WI38 (cell line): ENCODE measurements at regions not wholly inside any gene's neighbourhood (a gene's known extent, or its start where the extent isn't known, plus 50 kb on each side); places are given as distances from the start of the nearest gene placed in this dataset.

ENCODE experiments used
- H3K4me3 ChIP-seq: 2 replicates; pipeline ENCODE4 v1.5.1; 2011; ENCODE audit warnings: low read depth, mild to moderate bottlenecking, control low read depth, low read length
- TF ChIP-seq, protein P1 (sequence below): IDR thresholded peaks from 2 replicates; pipeline ENCODE4 v1.5.1; 2012; ENCODE audit warnings: low read depth, mild to moderate bottlenecking, control low read depth, low read length

DNA sequence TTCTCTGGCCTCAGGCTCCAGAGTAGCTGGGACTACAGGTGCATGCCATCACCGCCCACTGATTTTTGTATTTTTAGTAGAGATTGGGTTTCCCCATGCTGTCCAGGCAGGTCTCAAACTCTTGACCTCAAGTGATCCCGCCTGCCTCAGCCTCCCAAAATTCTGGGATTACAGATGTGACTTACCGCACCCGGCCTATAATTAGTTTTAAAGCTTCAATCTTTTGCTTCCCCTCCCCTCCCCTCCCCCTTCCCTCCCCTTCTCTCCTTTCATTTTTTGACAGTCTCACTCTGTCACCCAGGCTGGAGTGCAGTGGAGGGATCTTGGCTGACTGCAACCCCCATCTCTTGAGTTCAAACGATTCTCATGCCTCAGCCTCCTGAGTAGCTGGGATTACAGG lies 433.3 kb upstream of the EDIL3 start:
- H3K4me3 ChIP-seq = no peak overlapping the region
- TF ChIP-seq, protein P1, sequence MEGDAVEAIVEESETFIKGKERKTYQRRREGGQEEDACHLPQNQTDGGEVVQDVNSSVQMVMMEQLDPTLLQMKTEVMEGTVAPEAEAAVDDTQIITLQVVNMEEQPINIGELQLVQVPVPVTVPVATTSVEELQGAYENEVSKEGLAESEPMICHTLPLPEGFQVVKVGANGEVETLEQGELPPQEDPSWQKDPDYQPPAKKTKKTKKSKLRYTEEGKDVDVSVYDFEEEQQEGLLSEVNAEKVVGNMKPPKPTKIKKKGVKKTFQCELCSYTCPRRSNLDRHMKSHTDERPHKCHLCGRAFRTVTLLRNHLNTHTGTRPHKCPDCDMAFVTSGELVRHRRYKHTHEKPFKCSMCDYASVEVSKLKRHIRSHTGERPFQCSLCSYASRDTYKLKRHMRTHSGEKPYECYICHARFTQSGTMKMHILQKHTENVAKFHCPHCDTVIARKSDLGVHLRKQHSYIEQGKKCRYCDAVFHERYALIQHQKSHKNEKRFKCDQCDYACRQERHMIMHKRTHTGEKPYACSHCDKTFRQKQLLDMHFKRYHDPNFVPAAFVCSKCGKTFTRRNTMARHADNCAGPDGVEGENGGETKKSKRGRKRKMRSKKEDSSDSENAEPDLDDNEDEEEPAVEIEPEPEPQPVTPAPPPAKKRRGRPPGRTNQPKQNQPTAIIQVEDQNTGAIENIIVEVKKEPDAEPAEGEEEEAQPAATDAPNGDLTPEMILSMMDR = no peak

DNA sequence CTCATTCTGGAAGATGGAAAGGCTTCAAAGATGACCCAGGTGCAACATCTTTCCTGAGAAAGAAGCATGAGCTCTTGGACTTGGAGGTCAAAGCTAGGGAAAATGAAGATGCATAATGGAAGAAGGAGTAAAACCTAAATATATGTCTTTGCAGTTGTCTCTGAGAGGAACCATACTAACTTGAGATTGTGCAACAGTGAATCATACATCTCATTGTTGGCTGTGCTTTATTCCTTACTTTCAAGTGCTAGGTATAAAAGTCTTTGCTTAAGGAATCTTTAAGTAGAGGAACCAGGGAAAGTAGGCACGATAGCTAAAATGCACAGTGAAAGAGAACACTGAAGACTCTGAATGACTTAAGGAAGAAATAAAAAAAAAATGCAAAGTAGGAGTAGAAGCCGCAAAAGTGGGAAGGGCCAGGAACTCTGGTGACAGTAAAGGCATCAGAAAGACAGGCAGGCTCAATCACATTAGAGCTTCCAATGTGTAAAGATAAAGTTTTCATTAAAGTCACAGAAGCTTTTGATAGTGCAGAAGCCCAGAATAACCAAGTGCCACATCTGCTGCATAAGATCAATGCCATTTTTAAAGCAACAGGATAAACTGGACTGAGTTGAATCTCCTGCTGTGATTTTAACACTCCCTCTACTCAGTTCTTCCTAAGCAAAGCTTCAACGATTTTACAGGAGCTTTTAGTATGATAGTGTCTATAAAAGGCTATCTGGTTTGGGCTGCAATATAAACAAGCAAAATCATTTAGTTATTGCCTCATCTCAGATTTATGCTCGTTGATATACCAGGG lies 432.3 kb upstream of the EDIL3 start:
- no peak overlapping the region for H3K4me3 ChIP-seq
- TF ChIP-seq, protein P1 = no peak

DNA sequence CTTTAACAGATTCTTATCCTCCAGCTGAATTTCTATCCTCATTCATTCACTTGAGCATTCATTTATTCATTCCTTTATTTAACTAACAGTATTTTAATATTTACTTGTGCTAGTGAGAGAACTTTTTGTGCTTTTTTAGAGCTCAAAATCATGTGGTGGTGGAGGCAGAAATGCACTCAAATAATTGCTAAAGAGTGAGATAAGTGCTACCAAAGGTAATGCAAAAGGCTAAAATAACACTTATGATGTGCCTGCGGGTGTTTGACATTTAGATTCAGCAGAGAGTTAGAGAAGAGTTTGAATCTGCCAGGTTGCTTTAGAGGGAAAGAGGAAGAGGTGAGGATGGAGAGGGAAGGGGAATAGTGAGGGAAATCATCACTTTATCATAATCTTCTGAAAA lies 431.5 kb upstream of the EDIL3 start:
- TF ChIP-seq, protein P1 = no peak
- no peak overlapping the region for H3K4me3 ChIP-seq

DNA sequence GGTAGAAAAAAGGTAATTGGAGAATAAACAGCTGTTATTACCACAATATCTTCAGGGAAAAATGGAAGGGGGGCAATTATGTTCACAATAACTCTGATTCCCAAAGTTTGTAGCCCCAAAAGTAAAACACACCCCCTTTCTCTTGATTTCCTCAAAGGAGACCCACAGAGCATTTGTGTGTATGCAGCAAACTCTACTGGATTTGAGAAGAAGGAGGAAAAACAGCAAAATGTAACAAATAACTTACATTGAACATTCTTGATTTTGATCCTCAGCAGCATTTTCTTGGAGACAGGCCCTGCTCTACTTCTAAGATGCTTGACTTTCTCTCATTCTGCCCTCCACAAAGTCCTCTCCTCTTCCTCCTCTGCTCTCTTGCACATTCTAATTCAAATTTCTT lies 420.8 kb upstream of the EDIL3 start:
- TF ChIP-seq, protein P1 = no peak
- no peak overlapping the region for H3K4me3 ChIP-seq

DNA sequence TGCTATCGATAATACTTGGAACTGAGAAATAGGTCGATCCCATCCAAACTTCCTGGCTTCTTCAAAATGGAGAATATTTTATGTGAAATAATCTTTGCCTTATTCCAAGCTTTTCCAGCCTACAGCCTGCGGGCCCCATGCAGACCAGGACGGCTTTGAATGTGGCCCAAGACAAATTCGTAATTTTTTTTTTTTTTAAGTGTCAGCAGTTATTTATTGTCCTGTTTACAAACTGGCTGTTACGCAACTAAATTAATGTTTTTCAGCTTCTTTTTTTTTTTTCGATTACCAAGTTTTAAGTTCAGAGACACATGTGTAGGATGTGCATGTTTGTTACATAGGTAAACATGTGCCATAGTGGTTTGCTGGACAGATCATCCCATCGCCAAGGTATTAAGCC lies 411.7 kb upstream of the EDIL3 start:
- no peak overlapping the region for H3K4me3 ChIP-seq
- TF ChIP-seq, protein P1 = no peak

DNA sequence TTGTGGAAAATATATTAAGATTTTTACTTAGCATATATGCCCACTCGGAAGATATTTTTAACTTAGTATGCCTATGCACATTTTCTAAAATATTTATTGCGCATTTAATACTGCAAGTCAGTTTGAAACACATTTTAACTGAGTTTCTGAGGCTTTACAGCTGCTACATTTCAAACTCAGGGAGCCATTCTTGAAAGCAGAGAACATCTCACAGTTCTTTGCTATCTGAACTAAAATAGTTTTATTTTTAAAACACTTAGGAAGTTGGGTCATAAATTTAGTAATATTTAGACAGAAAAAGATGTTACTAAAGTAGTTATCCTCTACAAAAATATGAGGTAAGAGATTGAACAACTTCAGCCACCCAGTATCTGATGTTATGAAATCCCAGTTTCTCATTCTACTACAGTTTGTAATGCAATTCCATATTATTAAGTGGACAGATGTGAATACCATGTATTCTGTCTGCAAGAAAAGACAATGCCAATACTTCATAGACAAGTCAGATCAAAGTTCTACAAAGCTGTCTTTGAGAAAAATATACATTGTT lies 409.9 kb upstream of the EDIL3 start:
- no peak overlapping the region for H3K4me3 ChIP-seq
- TF ChIP-seq, protein P1 = no peak

DNA sequence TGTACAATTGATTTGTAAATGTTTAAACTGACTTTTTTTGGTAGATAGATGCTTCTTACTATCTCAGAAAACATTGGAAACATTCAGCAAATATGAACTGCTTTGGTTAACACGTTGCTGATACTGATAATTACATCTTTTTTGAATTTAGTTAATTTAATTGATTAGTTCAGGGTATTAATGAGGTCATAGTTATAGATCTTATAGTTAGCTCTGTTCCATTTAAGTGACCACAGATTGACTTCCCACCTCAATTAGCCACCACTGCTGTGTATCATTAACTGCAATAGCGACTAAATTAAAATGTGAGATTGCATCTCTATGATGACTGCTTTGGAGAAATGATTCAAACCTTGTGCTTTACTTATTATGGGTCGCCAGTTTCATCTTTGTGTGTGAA lies 407.1 kb upstream of the EDIL3 start:
- TF ChIP-seq, protein P1 = no peak
- no peak overlapping the region for H3K4me3 ChIP-seq
